ENCODE measurements at regions not wholly inside any gene's neighbourhood (a gene's known extent, or its start where the extent isn't known, plus 50 kb on each side); places are given as distances from the start of the nearest gene placed in this dataset.

DNA sequence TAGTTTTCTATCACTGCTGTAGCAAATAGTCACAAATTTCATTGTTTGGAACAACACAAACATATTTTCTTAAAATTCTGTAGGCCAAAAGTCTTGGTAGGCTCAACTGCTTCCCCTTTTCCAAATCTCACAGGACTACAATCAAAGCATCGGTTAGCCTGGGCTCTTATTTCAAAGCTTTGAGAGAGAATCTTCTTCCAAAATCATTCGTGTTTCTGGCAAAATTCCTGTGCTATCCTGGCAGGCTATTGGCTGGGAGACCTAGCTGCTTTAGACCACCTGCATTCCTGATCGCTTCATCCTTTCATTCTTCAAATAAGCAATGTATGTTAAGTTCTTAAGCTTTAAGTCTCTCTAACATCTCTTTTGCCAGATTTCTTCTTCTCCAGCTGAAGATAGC lies 629.8 kb upstream of the CDH18 start:
- H2AFZ ChIP-seq (ENCODE audit: low read depth, low read length): no peak overlapping the region
- H3K79me2 ChIP-seq (ENCODE audit: low read length): no peaks in the 10 kb centered on the region
- no peak for TF ChIP-seq EZH2phosphoT487 (IDR thresholded peaks at IDR 0.05; ENCODE audit: low read depth)
- TF ChIP-seq, protein P1, sequence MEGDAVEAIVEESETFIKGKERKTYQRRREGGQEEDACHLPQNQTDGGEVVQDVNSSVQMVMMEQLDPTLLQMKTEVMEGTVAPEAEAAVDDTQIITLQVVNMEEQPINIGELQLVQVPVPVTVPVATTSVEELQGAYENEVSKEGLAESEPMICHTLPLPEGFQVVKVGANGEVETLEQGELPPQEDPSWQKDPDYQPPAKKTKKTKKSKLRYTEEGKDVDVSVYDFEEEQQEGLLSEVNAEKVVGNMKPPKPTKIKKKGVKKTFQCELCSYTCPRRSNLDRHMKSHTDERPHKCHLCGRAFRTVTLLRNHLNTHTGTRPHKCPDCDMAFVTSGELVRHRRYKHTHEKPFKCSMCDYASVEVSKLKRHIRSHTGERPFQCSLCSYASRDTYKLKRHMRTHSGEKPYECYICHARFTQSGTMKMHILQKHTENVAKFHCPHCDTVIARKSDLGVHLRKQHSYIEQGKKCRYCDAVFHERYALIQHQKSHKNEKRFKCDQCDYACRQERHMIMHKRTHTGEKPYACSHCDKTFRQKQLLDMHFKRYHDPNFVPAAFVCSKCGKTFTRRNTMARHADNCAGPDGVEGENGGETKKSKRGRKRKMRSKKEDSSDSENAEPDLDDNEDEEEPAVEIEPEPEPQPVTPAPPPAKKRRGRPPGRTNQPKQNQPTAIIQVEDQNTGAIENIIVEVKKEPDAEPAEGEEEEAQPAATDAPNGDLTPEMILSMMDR (IDR thresholded peaks at IDR 0.05; ENCODE audit: low read depth, low read length): no peak
- H3K4me3 ChIP-seq (ENCODE audit: low read length): no peak overlapping the region
- no peaks in the 10 kb centered on the region for H4K20me1 ChIP-seq (ENCODE audit: insufficient read depth, low read length)
- no peaks in the 10 kb centered on the region for H3K27me3 ChIP-seq (ENCODE audit: low read depth, low read length)
- H3K27ac ChIP-seq (ENCODE audit: low read length): no peak overlapping the region
- no peaks in the 10 kb centered on the region for H3K36me3 ChIP-seq (replicated peaks; ENCODE audit: low read depth, low read length)
- H3K9ac ChIP-seq (ENCODE audit: low read length): no peak overlapping the region
- H3K4me2 ChIP-seq (ENCODE audit: low read length): no peak overlapping the region
- H3K9me3 ChIP-seq (ENCODE audit: insufficient read depth, low read length): no peaks in the 10 kb centered on the region
- H3K4me1 ChIP-seq (ENCODE audit: low read length): no peaks in the 10 kb centered on the region

DNA sequence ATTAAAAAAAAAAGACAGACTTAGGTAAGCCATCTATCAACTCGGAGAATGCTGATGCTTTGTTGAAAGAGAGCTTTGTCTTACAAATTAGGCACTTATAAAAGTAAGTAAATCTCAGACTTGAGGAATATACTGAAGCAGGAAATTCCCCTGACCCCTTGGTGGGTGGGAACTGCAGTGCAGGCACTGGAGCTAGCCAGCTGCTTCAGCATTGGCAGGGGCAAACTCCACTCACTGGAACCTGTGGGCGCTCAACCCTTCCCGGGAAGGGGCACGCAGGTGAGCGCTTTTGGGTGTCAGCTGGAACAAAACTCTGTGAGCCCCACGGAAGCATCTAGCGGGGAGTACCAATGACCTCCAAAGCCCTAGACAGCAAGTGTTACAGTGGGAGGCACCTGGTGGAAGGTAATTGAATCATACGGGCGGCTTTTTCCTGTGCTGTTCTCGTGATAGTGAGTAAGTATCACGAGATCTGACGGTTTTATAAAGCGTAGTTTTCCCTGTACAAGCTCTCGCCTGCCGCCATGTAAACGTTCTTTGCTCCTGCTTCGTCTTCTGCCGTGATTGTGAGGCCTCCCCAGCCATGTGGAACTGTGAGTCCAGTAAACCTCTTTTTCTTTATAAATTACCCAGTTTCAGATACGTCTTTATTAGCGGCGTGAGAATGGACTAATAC lies 628.0 kb upstream of the CDH18 start:
- Histone ChIP-seq H2AFZ (ENCODE audit: low read depth, low read length) (no peak overlapping the region), H3K4me1 (ENCODE audit: low read length) (no peaks in the 10 kb centered on the region), H3K4me2 (ENCODE audit: low read length) (no peak overlapping the region), H3K9me3 (ENCODE audit: insufficient read depth, low read length) (no peaks in the 10 kb centered on the region), H4K20me1 (ENCODE audit: insufficient read depth, low read length) (no peaks in the 10 kb centered on the region), H3K36me3 (replicated peaks; ENCODE audit: low read depth, low read length) (no peaks in the 10 kb centered on the region), H3K79me2 (ENCODE audit: low read length) (no peaks in the 10 kb centered on the region), H3K4me3 (ENCODE audit: low read length) (no peak overlapping the region), H3K27me3 (ENCODE audit: low read depth, low read length) (no peaks in the 10 kb centered on the region), H3K27ac (ENCODE audit: low read length) (no peak overlapping the region), H3K9ac (ENCODE audit: low read length) (no peak overlapping the region)
- TF ChIP-seq, protein P1 (IDR thresholded peaks at IDR 0.05; ENCODE audit: low read depth, low read length): no peak
- TF ChIP-seq EZH2phosphoT487 (IDR thresholded peaks at IDR 0.05; ENCODE audit: low read depth): no peak

DNA sequence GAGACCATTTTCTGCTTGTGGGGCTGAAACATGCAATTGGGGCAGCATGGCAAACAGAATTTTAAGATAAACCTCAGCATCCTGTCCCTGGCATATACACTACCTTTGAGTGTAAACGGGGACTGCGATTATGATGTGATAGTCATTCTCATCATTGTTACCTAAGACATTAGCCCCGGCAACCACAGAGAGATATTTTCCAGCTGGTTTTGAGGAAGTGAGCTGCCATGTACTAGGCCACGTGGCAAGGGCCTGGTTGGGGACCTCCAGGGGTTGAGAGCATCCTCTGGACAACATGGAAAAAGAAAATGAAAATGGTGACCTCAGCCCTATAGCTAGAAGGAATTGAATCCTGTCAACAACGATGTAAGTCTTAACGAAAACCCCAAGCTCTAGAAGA lies 623.6 kb upstream of the CDH18 start:
- Histone ChIP-seq H2AFZ (ENCODE audit: low read depth, low read length) (no peak overlapping the region), H3K9me3 (ENCODE audit: insufficient read depth, low read length) (no peaks in the 10 kb centered on the region), H4K20me1 (ENCODE audit: insufficient read depth, low read length) (no peaks in the 10 kb centered on the region)

DNA sequence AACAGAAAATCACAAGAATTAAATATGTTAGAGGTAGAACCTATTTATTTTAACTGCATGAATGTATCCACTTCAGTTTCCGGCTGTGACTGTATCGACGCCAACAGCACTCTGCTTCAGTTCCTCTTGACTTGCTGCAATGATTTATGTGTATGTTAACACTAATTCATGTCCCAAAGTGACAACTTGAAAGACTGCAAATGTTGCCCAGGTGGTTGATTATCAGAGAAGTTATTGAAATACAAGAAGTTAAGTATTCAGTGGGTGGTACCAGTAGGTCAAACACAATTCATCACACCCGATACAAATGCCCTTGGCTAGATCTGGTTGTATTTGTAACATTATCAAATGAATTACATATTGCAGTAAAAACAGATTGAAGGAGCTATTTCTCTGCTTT lies 622.7 kb upstream of the CDH18 start:
- Histone ChIP-seq H4K20me1 (ENCODE audit: insufficient read depth, low read length) (no peaks in the 10 kb centered on the region), H3K9ac (ENCODE audit: low read length) (no peak overlapping the region), H3K4me1 (ENCODE audit: low read length) (no peaks in the 10 kb centered on the region), H3K79me2 (ENCODE audit: low read length) (no peaks in the 10 kb centered on the region), H3K27ac (ENCODE audit: low read length) (no peak overlapping the region), H3K4me3 (ENCODE audit: low read length) (no peak overlapping the region), H2AFZ (ENCODE audit: low read depth, low read length) (no peak overlapping the region), H3K4me2 (ENCODE audit: low read length) (no peak overlapping the region), H3K36me3 (replicated peaks; ENCODE audit: low read depth, low read length) (no peaks in the 10 kb centered on the region), H3K27me3 (ENCODE audit: low read depth, low read length) (no peaks in the 10 kb centered on the region), H3K9me3 (ENCODE audit: insufficient read depth, low read length) (no peaks in the 10 kb centered on the region)
- no peak for TF ChIP-seq EZH2phosphoT487 (IDR thresholded peaks at IDR 0.05; ENCODE audit: low read depth)
- TF ChIP-seq, protein P1 (IDR thresholded peaks at IDR 0.05; ENCODE audit: low read depth, low read length): no peak

More for the DNA sequence above, 623.6 kb upstream of the CDH18 start:
- Histone ChIP-seq H3K27me3 (ENCODE audit: low read depth, low read length) (no peaks in the 10 kb centered on the region), H3K4me3 (ENCODE audit: low read length) (no peak overlapping the region), H3K4me2 (ENCODE audit: low read length) (no peak overlapping the region), H3K27ac (ENCODE audit: low read length) (no peak overlapping the region), H3K4me1 (ENCODE audit: low read length) (no peaks in the 10 kb centered on the region), H3K79me2 (ENCODE audit: low read length) (no peaks in the 10 kb centered on the region), H3K36me3 (replicated peaks; ENCODE audit: low read depth, low read length) (no peaks in the 10 kb centered on the region), H3K9ac (ENCODE audit: low read length) (no peak overlapping the region)
- TF ChIP-seq, protein P1 (IDR thresholded peaks at IDR 0.05; ENCODE audit: low read depth, low read length): no peak
- TF ChIP-seq EZH2phosphoT487 (IDR thresholded peaks at IDR 0.05; ENCODE audit: low read depth): no peak
